Tibial artery (tissue), 4 donors: ENCODE measurements at regions not wholly inside any gene's neighbourhood (a gene's known extent, or its start where the extent isn't known, plus 50 kb on each side); places are given as distances from the start of the nearest gene placed in this dataset.
A peak's percentile ranks its signal among the peaks of the same experiment; 100 is the strongest.

Source experiments
- DNase-seq, 2 donors: peaks; one replicate each; pipeline ENCODE4 v3.0.0-alpha.2; 2019
- H3K27ac ChIP-seq, 2 donors: fragments of 200-600 bp; sonication (generic) in 1 of 2; 1 replicate in 1 of 2; 2 replicates in 1 of 2; pipeline ENCODE4 v1.5.1; 2018 to 2019; ENCODE audit warnings: mild to moderate bottlenecking in 1 of 2
- H3K27me3 ChIP-seq, 2 donors: fragments of 200-600 bp; sonication (generic) in 1 of 2; one replicate each; pipeline versions ENCODE4 v1.5.1 to v1.6.0; 2016 to 2019
- H3K36me3 ChIP-seq, 3 donors: fragments of 200-600 bp; sonication (generic) in 2 of 3; one replicate each; pipeline ENCODE4 v1.5.1; 2016 to 2019; ENCODE audit warnings: mild to moderate bottlenecking in 2 of 3
- H3K4me1 ChIP-seq, 4 donors: fragments of 200-600 bp; sonication (generic) in 2 of 4; 1 replicate in 3 of 4; 2 replicates in 1 of 4; pipeline ENCODE4 v1.5.1; 2016 to 2019
- H3K4me3 ChIP-seq, 2 donors: fragments of 200-600 bp; sonication (generic) in 1 of 2; 1 replicate in 1 of 2; 2 replicates in 1 of 2; pipeline ENCODE4 v1.5.1; 2018 to 2019; ENCODE audit warnings: mild to moderate bottlenecking in 2 of 2
- H3K9me3 ChIP-seq, 3 donors: fragments of 200-600 bp; sonication (generic) in 1 of 3; one replicate each; pipeline ENCODE4 v1.5.1; 2016 to 2019
- intact Hi-C: fragments of 100-400 bp; cut with DNase I; formaldehyde crosslinking; loops from one replicate; pipeline ENCODE4 v1.15.0; 2023; ENCODE audit warnings: low total_unique reads
- TF ChIP-seq, protein P1 (sequence below), 2 experiments: fragments of 200-600 bp in 1 of 2; fragments of 450-650 bp in 1 of 2; IDR thresholded peaks; one replicate each; pipeline ENCODE4 v1.5.1; 2017 to 2019; ENCODE audit warnings: antibody characterized with exemption in 2 of 2, mild to moderate bottlenecking in 1 of 2, moderate library complexity in 1 of 2

DNA sequence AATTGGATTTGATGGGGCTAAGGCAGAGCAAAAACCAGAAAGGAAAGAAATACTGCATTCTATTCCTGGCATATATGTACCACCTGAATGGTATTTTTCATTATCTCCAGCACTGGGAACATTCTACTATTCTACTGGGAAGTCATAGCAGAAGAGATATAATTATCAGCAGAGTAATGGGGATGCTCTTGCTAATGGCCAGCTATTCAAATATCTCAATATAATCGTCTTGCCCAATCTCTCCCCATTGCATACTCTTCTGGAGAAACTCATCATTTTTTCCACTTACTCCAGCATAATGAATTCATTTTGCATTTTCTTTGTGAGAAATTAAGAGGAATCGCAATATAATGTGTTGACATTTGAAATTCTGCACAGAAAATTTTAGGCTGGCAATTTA, 1794.7 kb upstream of the PIK3C3 start:
- Histone ChIP-seq H3K27me3 (no peaks in the 10 kb centered on the region), H3K9me3 (no peaks in the 10 kb centered on the region), H3K36me3 (no peaks in the 10 kb centered on the region), H3K4me3 (no peak overlapping the region), H3K4me1 (no peaks in the 10 kb centered on the region), H3K27ac (no peak overlapping the region)
- no peak for DNase-seq
- TF ChIP-seq, protein P1, sequence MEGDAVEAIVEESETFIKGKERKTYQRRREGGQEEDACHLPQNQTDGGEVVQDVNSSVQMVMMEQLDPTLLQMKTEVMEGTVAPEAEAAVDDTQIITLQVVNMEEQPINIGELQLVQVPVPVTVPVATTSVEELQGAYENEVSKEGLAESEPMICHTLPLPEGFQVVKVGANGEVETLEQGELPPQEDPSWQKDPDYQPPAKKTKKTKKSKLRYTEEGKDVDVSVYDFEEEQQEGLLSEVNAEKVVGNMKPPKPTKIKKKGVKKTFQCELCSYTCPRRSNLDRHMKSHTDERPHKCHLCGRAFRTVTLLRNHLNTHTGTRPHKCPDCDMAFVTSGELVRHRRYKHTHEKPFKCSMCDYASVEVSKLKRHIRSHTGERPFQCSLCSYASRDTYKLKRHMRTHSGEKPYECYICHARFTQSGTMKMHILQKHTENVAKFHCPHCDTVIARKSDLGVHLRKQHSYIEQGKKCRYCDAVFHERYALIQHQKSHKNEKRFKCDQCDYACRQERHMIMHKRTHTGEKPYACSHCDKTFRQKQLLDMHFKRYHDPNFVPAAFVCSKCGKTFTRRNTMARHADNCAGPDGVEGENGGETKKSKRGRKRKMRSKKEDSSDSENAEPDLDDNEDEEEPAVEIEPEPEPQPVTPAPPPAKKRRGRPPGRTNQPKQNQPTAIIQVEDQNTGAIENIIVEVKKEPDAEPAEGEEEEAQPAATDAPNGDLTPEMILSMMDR (IDR thresholded peaks at IDR 0.05) = no peak
- intact Hi-C loops = no loop called here

- TF ChIP-seq, protein P1 (IDR thresholded peaks at IDR 0.05) = peak in 1 of 2 experiments; percentile 3
- Histone ChIP-seq H3K4me1 (no peaks in the 10 kb centered on the region), H3K27ac (no peak overlapping the region), H3K4me3 (no peak overlapping the region), H3K9me3 (no peaks in the 10 kb centered on the region), H3K27me3 (no peaks in the 10 kb centered on the region), H3K36me3 (no peaks in the 10 kb centered on the region)
- no peak for DNase-seq
- intact Hi-C loops = no loop called here
Measured at GRCh38 chr18:40159141-40160017, 1795.7 kb upstream of the PIK3C3 start.

GRCh38 chr18:40157120-40157519, 1797.9 kb upstream of the PIK3C3 start:
- no peaks in the 10 kb centered on the region for H3K36me3 ChIP-seq
- no peak overlapping the region for H3K4me3 ChIP-seq
- intact Hi-C loops = no loop called here
- H3K9me3 ChIP-seq = no peaks in the 10 kb centered on the region
- no peak for DNase-seq
- H3K27ac ChIP-seq = no peak overlapping the region
- H3K4me1 ChIP-seq = no peaks in the 10 kb centered on the region
- no peaks in the 10 kb centered on the region for H3K27me3 ChIP-seq
- TF ChIP-seq, protein P1 (IDR thresholded peaks at IDR 0.05) = no peak

DNA sequence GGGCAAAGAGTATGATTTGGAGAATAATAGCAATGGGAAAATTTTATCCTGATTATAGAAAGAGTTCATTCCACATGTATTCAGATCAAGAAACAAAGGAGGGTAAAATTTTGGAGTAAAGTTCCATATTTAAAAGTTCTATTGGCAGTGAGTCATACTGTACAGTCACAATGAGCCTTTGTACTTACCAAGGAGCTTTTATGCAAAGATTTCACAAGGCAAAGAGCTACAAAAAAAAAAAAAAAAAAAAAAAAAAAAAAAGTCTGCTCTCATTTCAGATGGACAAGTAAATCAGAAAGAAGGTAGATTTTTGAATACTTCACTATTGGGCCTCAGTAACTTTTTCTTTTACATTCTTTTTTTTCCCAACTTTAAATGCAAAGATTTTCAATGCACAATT, 1802.2 kb upstream of the PIK3C3 start:
- H3K9me3 ChIP-seq = no peaks in the 10 kb centered on the region
- intact Hi-C loops = no loop called here
- no peak for DNase-seq
- H3K27ac ChIP-seq = no peak overlapping the region
- H3K27me3 ChIP-seq = no peaks in the 10 kb centered on the region
- TF ChIP-seq, protein P1 (IDR thresholded peaks at IDR 0.05) = no peak
- H3K4me3 ChIP-seq = no peak overlapping the region
- H3K36me3 ChIP-seq = no peaks in the 10 kb centered on the region
- no peaks in the 10 kb centered on the region for H3K4me1 ChIP-seq

DNA sequence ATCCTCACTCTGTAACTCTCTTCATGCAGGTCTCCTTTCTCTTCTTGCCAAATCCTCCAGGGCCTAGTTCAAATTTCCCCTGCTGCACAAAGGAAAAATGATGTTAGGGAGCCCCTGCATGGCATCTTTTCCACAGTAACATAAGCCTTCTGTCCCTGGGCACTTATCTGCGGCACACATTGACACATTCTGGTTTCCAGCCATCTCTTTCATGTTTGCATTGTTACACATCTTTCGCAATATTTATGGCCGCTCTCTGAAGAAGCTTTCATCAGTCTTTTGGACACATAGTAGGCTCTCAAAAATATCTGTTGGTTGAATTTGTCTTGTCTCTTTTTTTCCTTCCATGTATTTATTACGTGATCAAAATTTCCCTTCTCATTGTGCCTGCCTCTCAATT, 1806.1 kb upstream of the PIK3C3 start:
- Histone ChIP-seq H3K27ac (no peak overlapping the region), H3K4me1 (no peaks in the 10 kb centered on the region), H3K27me3 (no peaks in the 10 kb centered on the region), H3K36me3 (no peaks in the 10 kb centered on the region), H3K4me3 (no peak overlapping the region), H3K9me3 (no peaks in the 10 kb centered on the region)
- DNase-seq = no peak
- TF ChIP-seq, protein P1 (IDR thresholded peaks at IDR 0.05) = no peak
- intact Hi-C loops = no loop called here
